Adrenal gland (tissue), 9 donors: ENCODE measurements at regions not wholly inside any gene's neighbourhood (a gene's known extent, or its start where the extent isn't known, plus 50 kb on each side); places are given as distances from the start of the nearest gene placed in this dataset.

ENCODE experiments used
- DNase-seq, 7 donors: peaks; one replicate each; pipeline ENCODE4 v3.0.0-alpha.2; 2019 to 2020
- H3K27ac ChIP-seq, 5 donors: fragments of 200-600 bp; sonication (generic) in 4 of 5; 1 replicate in 3 of 5; 2 replicates in 2 of 5; pipeline versions ENCODE4 v1.5.1 to v1.8.0; 2016 to 2020; ENCODE audit warnings: mild to moderate bottlenecking in 1 of 5
- H3K27me3 ChIP-seq: fragments of 200-600 bp; 2 replicates; pipeline ENCODE4 v1.8.0; 2021
- H3K36me3 ChIP-seq, 2 donors: fragments of 200-600 bp; replicated peaks in 1 of 2; 1 replicate in 1 of 2; 2 replicates in 1 of 2; pipeline versions ENCODE4 v1.5.1 to v1.8.0; 2018 to 2022
- H3K4me1 ChIP-seq, 2 donors: fragments of 200-600 bp; replicated peaks in 1 of 2; 1 replicate in 1 of 2; 2 replicates in 1 of 2; pipeline versions ENCODE4 v1.5.1 to v1.8.0; 2018 to 2021
- H3K4me3 ChIP-seq, 4 donors: fragments of 200-600 bp; sonication (generic) in 3 of 4; one replicate each; pipeline ENCODE4 v1.5.1; 2016 to 2018
- H3K9me3 ChIP-seq, 3 donors: fragments of 200-600 bp; sonication (generic) in 1 of 3; replicated peaks in 1 of 3; 1 replicate in 2 of 3; 2 replicates in 1 of 3; pipeline versions ENCODE4 v1.5.1 to v1.8.0; 2016 to 2021
- CTCF ChIP-seq, 6 experiments: fragments of 450-650 bp in 4 of 6; fragments of 200-600 bp in 2 of 6; sonication (generic) in 1 of 6; IDR thresholded peaks; 1 replicate in 5 of 6; 2 replicates in 1 of 6; pipeline versions ENCODE4 v1.5.1 to v1.8.0; 2016 to 2021; ENCODE audit warnings: antibody characterized with exemption in 6 of 6, mild to moderate bottlenecking in 2 of 6, moderate library complexity in 1 of 6
- POLR2A ChIP-seq, 2 donors: fragments of 450-650 bp; IDR thresholded peaks; one replicate each; pipeline ENCODE4 v1.6.1; 2017; ENCODE audit warnings: antibody characterized with exemption in 2 of 2, mild to moderate bottlenecking in 2 of 2, moderate library complexity in 1 of 2
- WGBS, 4 donors: extraction: QIAGEN DNeasy Blood & Tissue Kit in 2 of 4; methylation state at CpG; one replicate each; pipeline versions ENCODE4 v1.1.5 to v1.1.7; 2013 to 2017; 5-methylcytosine and 5-hydroxymethylcytosine counted together
- intact Hi-C, 2 donors: fragments of 100-400 bp; cut with DNase I; formaldehyde crosslinking; loops; one replicate each; pipeline versions ENCODE4 v1.14.1 to v1.15.0; 2022 to 2023
- donor health status: healthy with polysubstance abuse.
- donor health status: Bipolar disorder and iron deficiency.
- donor health status: DM: yes; HTN: yes; CAD: no.
- donor health status: DM: no; HTN: no; CAD: no.
- donor health status: DM: no; HTN: no; CAD: no.

DNA sequence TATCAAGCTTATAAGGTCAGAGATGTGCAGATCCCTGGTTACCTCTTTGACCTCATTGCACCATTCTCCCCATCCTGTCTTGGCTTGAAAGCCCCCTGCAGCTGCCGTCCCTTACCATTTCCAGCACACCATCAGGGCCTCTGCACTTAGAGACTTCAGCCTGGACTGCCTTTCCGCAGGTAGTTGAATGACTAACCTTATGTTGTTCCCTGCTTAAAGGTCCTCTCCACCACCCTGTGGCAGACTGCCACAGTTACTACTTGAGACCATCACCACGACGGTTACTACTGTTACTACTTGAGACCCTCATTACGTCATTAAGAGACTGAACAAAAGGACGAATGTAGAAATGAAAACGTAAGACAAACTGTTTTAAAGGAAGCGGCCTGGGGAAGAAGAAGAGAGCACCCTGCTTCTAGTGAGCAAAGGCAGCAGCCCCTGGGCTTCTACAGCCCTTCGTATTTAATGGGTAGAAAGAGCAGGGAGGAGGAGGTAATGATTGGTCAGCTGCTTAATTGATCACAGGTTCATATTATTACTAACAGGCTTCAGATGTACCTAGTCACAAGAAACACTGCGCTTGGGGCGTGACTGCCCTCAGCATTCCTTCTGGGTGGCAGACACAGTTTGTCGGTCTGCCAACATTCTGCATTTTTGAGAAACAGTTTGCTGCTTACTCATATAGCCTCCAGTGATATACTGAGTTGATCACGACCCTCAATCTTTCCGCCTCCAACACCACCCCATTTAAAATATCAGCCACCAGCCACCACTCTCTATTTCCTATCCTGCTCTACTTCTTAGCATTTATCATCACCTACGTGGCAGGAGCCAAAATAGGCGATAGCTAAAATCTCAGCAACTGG lies 74.1 kb upstream of the PARD3 start:
- Histone ChIP-seq H3K27me3 (no peaks in the 10 kb centered on the region), H3K27ac (no peak overlapping the region), H3K9me3 (no peaks in the 10 kb centered on the region), H3K36me3 (no peaks in the 10 kb centered on the region), H3K4me3 (no peak overlapping the region), H3K4me1 (no peaks in the 10 kb centered on the region)
- intact Hi-C loops: no loop called here
- TF ChIP-seq POLR2A (IDR thresholded peaks at IDR 0.05) (no peak), CTCF (IDR thresholded peaks at IDR 0.05) (no peak)
- no peak for DNase-seq
- WGBS, 4 donors: 77 to 95% (median 86%) methylated on average over 14 to 16 of the region's 16 CpGs

DNA sequence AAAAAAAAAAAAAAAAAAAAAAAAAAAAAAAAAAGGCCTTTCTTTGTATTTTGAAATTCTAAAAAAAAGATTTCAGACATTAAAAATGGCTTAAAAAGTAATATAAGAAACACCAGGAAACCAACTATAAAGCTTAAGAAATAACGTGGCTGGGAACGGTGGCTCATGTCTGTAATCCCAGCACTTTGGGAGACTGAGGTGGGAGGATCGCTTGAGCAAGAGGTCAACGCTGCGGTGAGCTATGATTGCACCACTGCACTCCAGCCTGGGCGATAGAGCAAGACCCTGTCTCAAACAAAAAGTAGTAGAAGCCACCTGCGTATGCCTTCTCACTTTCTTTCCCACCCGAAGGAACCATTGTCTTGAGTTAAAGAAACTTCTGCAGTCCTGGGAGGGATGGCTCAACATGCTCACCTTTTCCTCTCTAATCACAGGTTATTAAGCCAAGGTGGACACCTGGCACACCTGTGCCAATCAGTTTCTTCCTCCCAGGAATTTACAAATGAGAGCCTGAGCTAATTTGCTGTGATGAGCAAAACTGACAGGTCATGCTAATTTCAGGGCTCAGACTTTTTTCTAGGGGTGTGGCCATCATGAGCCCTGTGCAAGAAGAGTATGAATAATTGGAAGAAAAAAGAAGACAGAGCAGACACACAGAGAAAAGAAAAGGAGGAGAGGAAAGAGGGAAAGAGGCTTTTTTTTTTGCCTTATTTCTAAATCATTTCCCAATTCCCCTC lies 72.0 kb upstream of the PARD3 start:
- WGBS, 4 donors: 85 to 94% (median 91%) methylated on average over 8 of the region's 8 CpGs
- no peaks in the 10 kb centered on the region for H3K4me1 ChIP-seq
- no peak for TF ChIP-seq POLR2A (IDR thresholded peaks at IDR 0.05)
- no peak for TF ChIP-seq CTCF (IDR thresholded peaks at IDR 0.05)
- no peaks in the 10 kb centered on the region for H3K27me3 ChIP-seq
- H3K4me3 ChIP-seq: no peak overlapping the region
- H3K9me3 ChIP-seq: no peaks in the 10 kb centered on the region
- intact Hi-C loops: no loop called here
- no peaks in the 10 kb centered on the region for H3K36me3 ChIP-seq
- no peak for DNase-seq
- no peak overlapping the region for H3K27ac ChIP-seq

- 83 to 94% (median 87%) methylated on average over 3 of the region's 3 CpGs for WGBS, 4 donors
- H3K27ac ChIP-seq: no peak overlapping the region
- no peaks in the 10 kb centered on the region for H3K4me1 ChIP-seq
- intact Hi-C loops: no loop called here
- no peaks in the 10 kb centered on the region for H3K9me3 ChIP-seq
- no peak overlapping the region for H3K4me3 ChIP-seq
- no peaks in the 10 kb centered on the region for H3K27me3 ChIP-seq
- TF ChIP-seq POLR2A (IDR thresholded peaks at IDR 0.05): no peak
- no peak for DNase-seq
- no peaks in the 10 kb centered on the region for H3K36me3 ChIP-seq
Observed at GRCh38 chr10:34885898-34886297, 70.8 kb upstream of the PARD3 start.

DNA sequence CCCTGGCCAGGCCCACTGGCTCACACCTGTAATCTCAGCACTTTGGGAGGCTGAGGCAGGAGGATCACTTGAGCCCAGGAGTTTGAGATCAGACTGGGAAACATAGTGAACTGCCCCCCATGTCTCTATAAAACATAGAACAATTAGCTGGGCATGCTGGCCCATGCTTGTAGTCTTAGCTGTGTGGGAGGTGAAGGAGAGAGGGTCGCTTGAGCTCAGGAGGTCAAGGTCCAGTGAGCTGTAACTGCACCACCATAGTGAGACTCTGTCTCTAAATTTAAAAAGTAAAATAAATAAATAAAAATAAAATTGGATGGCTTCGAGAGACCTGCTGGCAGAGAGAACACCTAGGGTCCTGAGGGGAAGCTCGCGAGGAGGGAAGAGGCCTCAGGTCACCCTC lies 69.9 kb upstream of the PARD3 start:
- Histone ChIP-seq H3K4me3 (no peak overlapping the region), H3K27ac (no peak overlapping the region), H3K27me3 (no peaks in the 10 kb centered on the region), H3K4me1 (no peaks in the 10 kb centered on the region), H3K9me3 (no peaks in the 10 kb centered on the region), H3K36me3 (no peaks in the 10 kb centered on the region)
- intact Hi-C loops: no loop called here
- WGBS, 4 donors: 92 to 95% (median 93%) methylated on average over 4 of the region's 4 CpGs
- TF ChIP-seq CTCF (IDR thresholded peaks at IDR 0.05): no peak
- TF ChIP-seq POLR2A (IDR thresholded peaks at IDR 0.05): no peak
- no peak for DNase-seq
